KG1 (cell line): ENCODE measurements at regions not wholly inside any gene's neighbourhood (a gene's known extent, or its start where the extent isn't known, plus 50 kb on each side); places are given as distances from the start of the nearest gene placed in this dataset.
"Not testable (repeated sequence)": the region's sequence is repeated elsewhere in the genome, so short reads cannot be mapped to it uniquely, and the experiment has no call there.

Source experiments
- DNase-seq: peaks from one replicate; lab custom pipeline; 2025; lab: John Stamatoyannopoulos, UW

DNA sequence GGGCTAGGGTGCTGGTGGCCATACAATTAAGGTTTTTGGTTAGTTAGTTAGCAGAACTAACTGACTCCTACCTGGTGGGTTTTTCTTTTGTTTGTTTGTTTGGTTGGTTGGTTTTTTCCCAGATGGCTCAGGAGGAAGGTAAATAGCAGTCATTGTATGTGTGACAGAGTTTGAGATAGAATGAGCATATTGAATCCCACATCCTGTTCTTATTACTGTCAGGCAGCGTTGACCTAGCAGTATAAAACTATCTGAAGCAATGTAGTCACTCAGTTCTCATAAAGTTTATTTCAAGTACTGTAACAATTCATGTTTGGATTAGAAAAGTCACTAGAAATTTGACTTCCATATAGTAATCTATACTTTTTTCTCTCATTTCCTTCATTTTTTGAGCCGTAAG lies 113.5 kb upstream of the NBPF19 start:
- not testable (repeated sequence) for DNase-seq

DNA sequence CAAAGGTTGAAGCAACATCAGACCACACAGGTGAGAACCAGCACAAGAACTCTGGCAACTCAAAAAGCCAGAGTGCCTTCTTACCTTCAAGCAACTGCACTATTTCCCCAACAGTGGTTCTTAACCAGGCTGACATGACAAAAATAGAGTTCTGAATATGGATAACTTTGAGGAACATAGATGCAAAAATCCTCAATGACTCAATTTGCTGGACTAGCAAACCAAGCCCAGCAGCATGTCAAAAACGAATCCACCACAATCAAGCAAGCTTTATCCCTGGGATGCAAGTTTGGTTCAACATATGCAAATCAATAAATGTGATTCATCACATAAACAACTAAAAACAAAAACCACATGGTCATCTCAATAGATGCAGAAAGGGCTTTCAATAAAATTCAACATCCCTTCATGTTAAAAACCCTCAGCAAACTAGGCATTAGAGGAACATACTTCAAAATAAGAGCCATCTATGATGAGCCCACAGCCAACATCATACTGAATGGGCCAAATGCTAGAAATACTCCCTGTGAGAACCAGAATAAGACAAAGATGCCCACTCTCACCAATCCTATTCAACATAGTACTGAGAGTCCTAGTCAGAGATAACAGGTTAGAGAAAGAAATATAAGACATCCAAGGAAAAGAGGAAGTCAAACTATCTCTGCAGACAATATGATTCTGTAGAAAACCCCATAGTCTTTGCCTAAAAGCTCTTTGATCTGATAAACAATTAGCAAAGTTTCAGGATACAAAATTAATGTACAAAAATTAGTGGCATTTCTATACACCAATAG lies 110.5 kb upstream of the NBPF19 start:
- not testable (repeated sequence) for DNase-seq

DNA sequence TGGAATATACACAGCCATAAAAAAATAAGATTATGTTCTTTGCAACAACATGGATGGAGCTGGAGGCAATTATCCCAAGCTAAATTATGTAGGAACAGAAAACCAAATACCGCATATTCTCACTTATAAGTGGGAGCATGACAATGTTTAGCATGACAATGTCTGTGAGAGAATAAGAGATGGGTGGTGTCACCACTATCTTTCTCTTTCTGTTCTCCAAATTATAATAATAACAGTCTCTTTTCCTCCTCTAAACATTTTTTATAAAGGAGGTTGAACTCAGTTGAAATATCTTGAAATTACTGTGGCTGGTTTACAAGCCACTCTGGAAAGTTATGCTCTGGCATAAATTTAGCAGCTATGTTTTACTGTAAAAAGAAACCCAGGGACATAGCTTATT lies 108.4 kb upstream of the NBPF19 start:
- DNase-seq = not testable (repeated sequence)

DNA sequence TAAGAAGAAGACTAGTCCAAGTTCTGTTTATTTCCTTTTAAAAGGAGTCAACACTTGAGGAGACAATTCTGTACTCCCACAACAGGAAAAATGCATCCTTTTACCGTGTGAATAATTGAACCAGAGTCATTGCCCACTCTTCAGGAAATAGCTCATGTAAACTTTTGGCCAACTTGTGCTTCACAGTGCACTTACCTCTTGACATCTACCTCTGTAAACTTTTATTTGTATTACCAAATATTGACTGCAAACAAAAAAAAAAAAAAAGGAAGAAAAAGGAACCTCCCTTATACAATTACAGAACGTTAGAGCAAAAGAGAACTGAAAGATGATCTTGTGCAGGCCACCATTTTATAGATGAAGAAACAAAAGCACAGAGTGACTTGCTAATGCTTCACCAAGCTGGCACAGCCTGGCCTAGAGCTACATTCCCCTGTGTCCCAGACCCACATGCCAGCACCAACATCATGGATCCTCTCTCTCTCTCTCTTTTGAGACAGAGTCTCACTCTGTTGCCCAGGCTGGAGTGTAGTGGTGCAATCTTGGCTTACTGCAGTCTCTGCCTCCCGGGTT lies 107.3 kb upstream of the NBPF19 start:
- DNase-seq = not testable (repeated sequence)

DNA sequence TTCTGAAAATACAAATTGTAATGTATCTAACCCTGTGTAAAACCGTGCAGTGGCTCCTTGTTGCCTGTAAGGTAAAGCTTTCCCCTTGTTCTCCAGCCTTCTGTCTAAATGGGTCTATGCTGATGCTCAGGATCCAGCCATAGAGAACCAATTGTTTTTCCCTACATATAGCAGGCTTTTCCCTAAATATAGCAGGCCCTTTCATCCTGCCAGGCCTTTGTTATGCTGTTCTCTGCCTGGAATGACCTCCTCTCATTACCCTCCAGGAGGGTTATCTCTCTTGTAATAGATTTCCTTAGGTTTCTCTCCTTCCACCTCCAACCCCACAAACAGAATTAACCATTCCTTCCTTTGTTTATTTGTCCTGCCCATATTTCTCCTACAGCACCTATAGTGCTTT lies 106.5 kb upstream of the NBPF19 start:
- not testable (repeated sequence) for DNase-seq

DNA sequence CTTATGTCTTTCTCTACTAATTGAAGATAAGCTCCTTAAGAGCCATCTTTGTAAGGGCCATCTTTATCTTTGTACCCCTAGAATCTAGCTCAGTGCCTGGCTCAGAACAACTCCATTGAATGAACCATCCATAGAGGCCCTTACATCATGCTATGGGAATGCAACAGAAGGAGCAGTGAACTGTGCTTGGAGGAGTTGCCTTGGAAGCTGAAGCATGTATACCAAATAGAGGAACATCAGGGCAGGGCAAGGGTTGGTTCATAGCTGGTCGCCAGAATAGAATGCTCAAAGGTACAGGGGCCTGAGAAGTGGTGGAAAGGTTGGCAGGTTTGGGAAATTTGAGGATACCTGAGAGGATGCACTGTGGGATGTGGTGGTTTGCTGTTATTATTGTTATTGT lies 105.8 kb upstream of the NBPF19 start:
- DNase-seq = not testable (repeated sequence)

DNA sequence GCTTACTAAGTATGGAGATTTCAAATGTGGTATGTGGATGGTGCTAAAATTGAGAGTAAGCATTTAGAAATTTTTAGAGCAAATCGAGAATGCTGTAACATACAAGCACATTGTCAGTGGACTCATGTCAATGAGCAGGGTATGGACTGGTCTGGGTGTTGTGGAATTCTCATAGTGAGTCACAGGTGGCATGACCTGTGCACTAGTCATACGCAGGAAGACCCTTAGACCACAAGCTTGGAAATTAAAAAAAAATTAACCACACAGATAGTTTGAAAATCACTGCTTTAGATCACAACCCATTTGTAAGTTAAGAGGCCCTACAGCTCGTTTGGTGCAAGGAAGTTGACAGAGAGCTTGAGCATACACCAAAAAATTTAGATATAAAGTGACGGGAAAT lies 102.9 kb upstream of the NBPF19 start:
- DNase-seq = not testable (repeated sequence)

DNA sequence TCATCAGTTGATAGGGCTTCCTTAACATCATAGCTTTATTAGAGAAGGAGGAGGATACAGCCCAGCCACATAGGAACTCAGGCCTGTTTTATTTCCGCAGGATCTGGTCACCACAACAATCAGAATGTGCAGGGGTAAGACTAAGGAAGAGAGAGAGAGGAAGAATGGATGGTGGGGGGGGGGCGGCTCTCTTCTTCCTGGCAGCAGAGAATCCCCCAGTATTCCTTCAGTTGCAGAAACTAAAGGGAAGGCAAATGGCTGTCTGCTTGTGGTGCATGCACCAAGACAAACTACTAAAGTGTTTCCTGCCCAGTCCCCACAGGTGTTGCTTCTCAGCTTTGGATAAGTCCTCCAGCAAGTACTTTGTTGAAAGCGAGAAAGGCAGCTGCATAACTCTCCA lies 96.4 kb upstream of the NBPF19 start:
- not testable (repeated sequence) for DNase-seq

DNA sequence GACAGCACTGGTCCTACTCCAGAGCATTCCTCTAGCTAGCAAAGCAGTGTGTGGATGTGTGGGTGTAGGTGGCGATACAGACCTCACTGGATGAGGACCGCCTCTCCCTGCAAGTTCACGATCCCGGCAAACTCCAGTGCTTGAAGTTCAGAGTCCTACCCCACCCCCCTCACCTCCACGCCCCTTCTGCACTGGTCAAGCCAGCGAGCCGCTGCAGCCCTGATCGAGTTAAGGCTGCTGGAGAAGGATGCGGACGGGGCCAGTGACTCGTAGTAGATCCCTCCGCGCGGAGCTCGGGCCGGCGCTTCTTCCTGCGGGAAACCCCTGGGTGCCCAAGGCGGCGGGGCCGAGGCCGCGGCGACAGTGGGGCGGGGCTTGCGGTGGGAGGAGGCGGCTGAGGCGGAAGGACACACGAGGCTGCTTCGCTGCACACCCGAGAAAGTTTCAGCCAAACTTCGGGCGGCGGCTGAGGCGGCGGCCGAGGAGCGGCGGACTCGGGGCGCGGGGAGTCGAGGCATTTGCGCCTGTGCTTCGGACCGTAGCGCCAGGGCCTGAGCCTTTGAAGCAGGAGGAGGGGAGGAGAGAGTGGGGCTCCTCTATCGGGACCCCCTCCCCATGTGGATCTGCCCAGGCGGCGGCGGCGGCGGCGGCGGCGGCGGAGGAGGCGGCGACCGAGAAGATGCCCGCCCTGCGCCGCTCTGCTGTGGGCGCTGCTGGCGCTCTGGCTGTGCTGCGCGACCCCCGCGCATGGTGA lies 84.5 kb upstream of the NBPF19 start:
- peak; percentile 3 for DNase-seq

DNA sequence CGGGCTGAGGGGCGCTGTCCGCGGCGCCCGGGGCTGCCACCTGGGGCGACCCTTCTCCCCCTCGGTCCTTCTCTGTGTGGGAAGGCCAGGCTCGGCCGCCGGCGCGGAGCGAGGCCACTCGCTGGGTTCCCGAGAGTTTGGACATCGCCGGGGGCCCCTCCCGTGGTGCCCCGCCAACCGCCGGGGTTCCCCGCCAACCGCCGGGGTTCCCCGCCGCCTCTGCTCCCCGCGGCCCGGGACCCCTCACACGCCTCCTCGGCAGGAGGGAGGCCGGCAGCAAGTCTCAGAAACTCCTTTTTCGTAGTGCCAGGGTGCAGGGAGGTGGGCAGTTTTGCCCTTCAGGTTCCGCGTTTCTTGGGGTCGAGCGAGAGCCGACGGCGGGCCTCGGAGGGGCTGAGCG lies 83.9 kb upstream of the NBPF19 start:
- DNase-seq = not testable (repeated sequence)

DNA sequence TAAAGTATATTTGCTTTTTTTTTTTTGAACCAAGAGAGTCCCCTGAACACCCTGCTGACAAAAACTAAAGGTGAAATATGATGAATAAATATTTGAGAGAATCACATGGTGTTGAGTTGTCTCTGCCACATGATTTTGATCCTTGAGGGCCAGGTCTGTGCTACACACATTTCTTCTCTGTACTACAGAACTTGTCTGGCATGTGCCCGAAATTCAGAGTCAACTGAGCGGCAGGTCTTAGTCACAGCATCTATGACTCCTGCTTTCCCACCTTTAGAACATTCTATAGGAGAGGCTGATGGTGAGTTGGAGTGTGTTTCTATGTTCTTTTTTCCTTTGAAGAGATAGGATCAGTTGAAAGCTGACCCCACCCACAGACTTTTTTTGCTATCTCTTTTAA lies 79.0 kb upstream of the NBPF19 start:
- not testable (repeated sequence) for DNase-seq

DNA sequence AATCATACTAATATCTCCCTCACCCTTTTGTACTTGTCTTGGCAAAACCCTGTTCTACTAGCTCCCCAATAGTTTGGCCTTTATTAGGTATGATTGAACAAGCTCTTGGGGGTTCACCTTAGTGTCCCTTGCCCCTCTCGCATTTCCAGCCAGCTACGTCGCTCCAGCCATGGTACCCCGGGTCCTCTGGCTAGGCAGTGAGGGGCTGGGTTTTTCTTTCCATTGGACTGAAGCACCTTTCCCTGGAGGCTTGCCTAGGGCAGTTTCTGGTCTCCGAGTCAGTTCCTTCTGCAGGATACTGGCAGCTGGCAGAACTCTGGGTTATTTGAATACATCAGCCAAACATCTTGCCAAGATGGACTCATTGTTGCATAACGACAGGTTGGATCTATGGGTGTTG lies 76.3 kb upstream of the NBPF19 start:
- not testable (repeated sequence) for DNase-seq

DNA sequence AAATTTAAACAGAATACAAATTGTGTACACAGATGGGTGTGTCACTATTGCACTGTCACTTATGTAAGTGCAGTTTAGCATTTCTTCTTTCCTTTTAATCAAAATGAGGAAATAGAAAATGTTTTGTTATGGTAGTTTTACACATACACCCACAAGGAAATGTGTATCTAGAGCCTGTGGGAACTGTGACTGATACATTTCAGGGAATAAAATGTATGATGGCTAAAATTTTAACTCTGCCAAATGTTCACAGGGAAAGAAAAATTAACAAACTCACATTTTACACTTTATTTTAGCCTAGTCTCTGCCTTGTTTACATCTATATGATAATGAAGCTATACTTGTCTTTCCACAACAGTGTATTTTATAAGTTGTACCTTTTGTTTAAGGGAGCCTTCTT lies 66.4 kb upstream of the NBPF19 start:
- not testable (repeated sequence) for DNase-seq

DNA sequence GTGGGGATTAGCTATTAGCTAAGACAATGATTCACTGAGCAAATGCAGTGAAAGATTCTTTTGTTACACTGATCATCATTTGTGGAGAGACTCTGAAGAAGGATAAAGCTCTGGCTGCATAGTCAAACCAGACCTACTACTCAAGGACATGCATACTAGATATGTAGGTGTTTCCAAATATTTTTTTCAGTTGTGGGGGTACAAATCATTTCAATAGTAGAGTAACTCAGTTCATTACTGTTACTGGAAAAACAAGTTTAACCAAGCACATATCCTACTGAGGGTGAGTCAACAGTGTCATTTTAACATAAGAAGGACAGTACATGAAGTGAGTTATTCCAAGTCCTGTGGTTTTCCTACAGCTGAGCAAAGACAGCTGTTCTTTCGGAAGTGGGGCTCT lies 59.5 kb upstream of the NBPF19 start:
- DNase-seq = not testable (repeated sequence)

DNA sequence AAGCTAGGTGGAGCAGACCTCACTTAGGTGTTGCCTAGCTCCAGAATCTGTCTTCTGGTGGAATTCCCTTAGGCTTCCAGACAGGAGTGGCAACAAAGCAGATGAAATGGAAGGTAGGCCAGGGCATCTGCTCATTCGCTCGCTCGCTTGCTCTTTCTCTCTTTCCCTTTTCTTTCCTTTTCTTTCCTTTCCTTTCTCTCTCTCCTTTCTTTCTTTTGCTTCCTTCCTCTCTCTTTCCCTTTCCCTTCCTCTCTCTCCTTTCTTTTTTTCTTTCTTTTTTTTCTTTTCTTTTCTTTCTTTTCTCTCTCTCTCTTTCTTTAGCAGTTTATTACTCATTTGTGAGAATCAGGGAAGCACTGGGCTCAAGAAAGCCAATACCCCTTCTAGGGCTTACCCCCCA lies 56.1 kb upstream of the NBPF19 start:
- not testable (repeated sequence) for DNase-seq

DNA sequence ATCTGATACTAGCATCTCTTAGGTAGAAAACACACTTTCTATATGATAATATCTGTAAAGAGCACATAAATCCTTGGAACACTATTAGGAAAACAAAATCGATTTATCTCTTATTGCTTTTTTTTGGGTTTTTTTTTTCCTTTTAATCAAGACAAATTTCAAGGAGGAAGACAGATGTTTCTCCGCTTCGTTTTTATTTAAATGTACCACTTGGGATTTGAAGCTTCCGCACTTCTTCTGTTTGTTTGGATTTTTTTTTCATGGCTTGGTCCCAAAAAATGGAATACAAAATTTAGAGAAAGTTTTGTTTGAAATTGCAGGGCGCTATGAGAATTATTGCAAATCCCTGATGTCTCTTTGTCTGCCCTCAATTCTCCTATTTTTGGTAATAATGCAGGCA lies 51.7 kb upstream of the NBPF19 start:
- not testable (repeated sequence) for DNase-seq
